Urinary bladder (tissue), 3 donors: ENCODE measurements at regions not wholly inside any gene's neighbourhood (a gene's known extent, or its start where the extent isn't known, plus 50 kb on each side); places are given as distances from the start of the nearest gene placed in this dataset.
"Not testable (repeated sequence)": the region's sequence is repeated elsewhere in the genome, so short reads cannot be mapped to it uniquely, and the experiment has no call there.

Experiments used
- DNase-seq: peaks from one replicate; pipeline ENCODE4 v3.0.0-alpha.2; 2015; ENCODE audit errors: extremely low spot score
- H3K27ac ChIP-seq: one replicate; pipeline ENCODE4 v1.5.1; 2013; ENCODE audit warnings: low read depth, mild to moderate bottlenecking, moderate library complexity
- H3K36me3 ChIP-seq: one replicate; pipeline ENCODE4 v1.6.1; 2013; ENCODE audit warnings: mild to moderate bottlenecking, moderate library complexity; ENCODE audit not compliant: insufficient read depth
- H3K4me1 ChIP-seq: one replicate; pipeline ENCODE4 v1.6.1; 2013; ENCODE audit warnings: mild to moderate bottlenecking, moderate library complexity; ENCODE audit not compliant: insufficient read depth
- H3K4me3 ChIP-seq: one replicate; pipeline ENCODE4 v1.5.1; 2013; ENCODE audit warnings: low read depth, low read length
- WGBS: extraction: QIAGEN DNeasy Blood & Tissue Kit; methylation state at CpG from one replicate; pipeline ENCODE4 v1.1.7; 2013; 5-methylcytosine and 5-hydroxymethylcytosine counted together
- donor health status: healthy with polysubstance abuse.
- donor health status: healthy.

GRCh38 chr22:48997605-48998004 is 830.1 kb downstream of the BRD1 start:
- H3K36me3 ChIP-seq, H3K4me1 ChIP-seq, H3K27ac ChIP-seq, H3K4me3 ChIP-seq, DNase-seq: not testable (repeated sequence)
- 94% methylated on average over 14 of the region's 14 CpGs for WGBS

GRCh38 chr22:48993655-48994054 is 834.0 kb downstream of the BRD1 start:
- Histone ChIP-seq H3K4me1 (no peaks in the 10 kb centered on the region), H3K4me3 (no peak overlapping the region), H3K27ac (no peak overlapping the region), H3K36me3 (no peaks in the 10 kb centered on the region)
- DNase-seq: no peak
- WGBS: 72% methylated on average over 5 of the region's 5 CpGs

GRCh38 chr22:48984639-48985038 is 843.0 kb downstream of the BRD1 start:
- Histone ChIP-seq H3K4me1 (no peaks in the 10 kb centered on the region), H3K4me3 (no peak overlapping the region), H3K36me3 (no peaks in the 10 kb centered on the region), H3K27ac (no peak overlapping the region)
- WGBS: 80% methylated on average over 14 of the region's 14 CpGs
- DNase-seq: no peak

- Histone ChIP-seq H3K36me3 (no peaks in the 10 kb centered on the region), H3K4me3 (no peak overlapping the region), H3K4me1 (no peaks in the 10 kb centered on the region), H3K27ac (no peak overlapping the region)
- 88% methylated on average over 10 of the region's 10 CpGs for WGBS
- DNase-seq: no peak
These were observed 845.3 kb downstream of the BRD1 start for GRCh38 chr22:48982321-48982905.

- no peak for DNase-seq
These were observed 846.2 kb downstream of the BRD1 start for GRCh38 chr22:48981371-48982061.

GRCh38 chr22:48980918-48981317 is 846.8 kb downstream of the BRD1 start:
- no peak for DNase-seq
- Histone ChIP-seq H3K4me1 (no peaks in the 10 kb centered on the region), H3K27ac (no peak overlapping the region), H3K36me3 (no peaks in the 10 kb centered on the region), H3K4me3 (no peak overlapping the region)
- WGBS: 55% methylated on average over 10 of the region's 10 CpGs

More at GRCh38 chr22:48981371-48982061, 846.2 kb downstream of the BRD1 start:
- WGBS: 57% methylated on average over 20 of the region's 20 CpGs
- Histone ChIP-seq H3K27ac (no peak overlapping the region), H3K4me1 (no peaks in the 10 kb centered on the region), H3K4me3 (no peak overlapping the region), H3K36me3 (no peaks in the 10 kb centered on the region)

GRCh38 chr22:48980409-48980808 is 847.3 kb downstream of the BRD1 start:
- H3K4me3 ChIP-seq: no peak overlapping the region
- 80% methylated on average over 14 of the region's 14 CpGs for WGBS
- no peak overlapping the region for H3K27ac ChIP-seq
- H3K36me3 ChIP-seq: no peaks in the 10 kb centered on the region
- no peaks in the 10 kb centered on the region for H3K4me1 ChIP-seq
- DNase-seq: no peak

GRCh38 chr22:48979482-48979881 is 848.2 kb downstream of the BRD1 start:
- no peaks in the 10 kb centered on the region for H3K4me1 ChIP-seq
- 52% methylated on average over 4 of the region's 4 CpGs for WGBS
- no peak overlapping the region for H3K4me3 ChIP-seq
- H3K27ac ChIP-seq: no peak overlapping the region
- DNase-seq: no peak
- H3K36me3 ChIP-seq: no peaks in the 10 kb centered on the region

GRCh38 chr22:48976556-48977535 is 850.8 kb downstream of the BRD1 start:
- no peak for DNase-seq
- no peaks in the 10 kb centered on the region for H3K36me3 ChIP-seq
- no peak overlapping the region for H3K27ac ChIP-seq
- no peaks in the 10 kb centered on the region for H3K4me1 ChIP-seq
- H3K4me3 ChIP-seq: no peak overlapping the region
- 79% methylated on average over 20 of the region's 20 CpGs for whole genome bisulfite sequencing

- Histone ChIP-seq H3K4me3 (no peak overlapping the region), H3K4me1 (no peaks in the 10 kb centered on the region), H3K36me3 (no peaks in the 10 kb centered on the region), H3K27ac (no peak overlapping the region)
- DNase-seq: no peak
- WGBS: 54% methylated on average over 3 of the region's 3 CpGs
These were observed 851.8 kb downstream of the BRD1 start for GRCh38 chr22:48975886-48976285.

GRCh38 chr22:48975316-48975741 is 852.3 kb downstream of the BRD1 start:
- Histone ChIP-seq H3K36me3 (no peaks in the 10 kb centered on the region), H3K27ac (no peak overlapping the region), H3K4me3 (no peak overlapping the region), H3K4me1 (no peaks in the 10 kb centered on the region)
- DNase-seq: no peak
- WGBS: 76% methylated on average over 13 of the region's 13 CpGs

- H3K4me1 ChIP-seq: no peaks in the 10 kb centered on the region
- DNase-seq: no peak
- WGBS: 77% methylated on average over 13 of the region's 13 CpGs
- no peak overlapping the region for H3K27ac ChIP-seq
- no peak overlapping the region for H3K4me3 ChIP-seq
- no peaks in the 10 kb centered on the region for H3K36me3 ChIP-seq
These were observed 853.0 kb downstream of the BRD1 start for GRCh38 chr22:48974443-48975315.

GRCh38 chr22:48973694-48974041 is 854.0 kb downstream of the BRD1 start:
- Histone ChIP-seq H3K36me3 (no peaks in the 10 kb centered on the region), H3K4me3 (no peak overlapping the region), H3K27ac (no peak overlapping the region), H3K4me1 (no peaks in the 10 kb centered on the region)
- no peak for DNase-seq
- 64% methylated on average over 8 of the region's 8 CpGs for WGBS
